Activated CD4-positive, alpha-beta T cell treated with anti-CD3 and anti-CD28 coated beads, Interleukin-2, amount 50 U/mL, for 48 hours (primary cell): ENCODE measurements at regions not wholly inside any gene's neighbourhood (a gene's known extent, or its start where the extent isn't known, plus 50 kb on each side); places are given as distances from the start of the nearest gene placed in this dataset.

Source experiments
- DNase-seq, 2 experiments: peaks; one replicate each; pipeline ENCODE4 v3.0.0-alpha.2; 2020

DNA sequence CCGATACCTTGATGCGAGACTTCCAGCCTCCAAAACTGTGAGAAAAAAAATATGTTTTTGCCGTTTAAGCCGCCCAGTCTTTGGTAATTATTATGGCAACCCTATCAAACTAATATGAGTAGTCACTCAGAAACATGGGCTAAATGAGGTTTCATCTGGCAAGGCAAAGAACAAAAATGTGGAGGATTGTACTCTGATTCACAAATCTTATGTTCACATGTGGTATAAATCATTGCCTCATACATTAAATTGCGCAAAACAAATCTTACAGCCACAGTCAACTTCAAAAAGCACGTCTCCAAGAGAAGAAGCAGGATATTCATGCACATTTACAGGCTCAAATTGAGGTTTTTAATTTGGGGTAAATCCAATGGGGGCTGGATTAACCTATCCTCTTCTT lies 1435.4 kb upstream of the LRRTM1 start:
- no peak for DNase-seq

DNA sequence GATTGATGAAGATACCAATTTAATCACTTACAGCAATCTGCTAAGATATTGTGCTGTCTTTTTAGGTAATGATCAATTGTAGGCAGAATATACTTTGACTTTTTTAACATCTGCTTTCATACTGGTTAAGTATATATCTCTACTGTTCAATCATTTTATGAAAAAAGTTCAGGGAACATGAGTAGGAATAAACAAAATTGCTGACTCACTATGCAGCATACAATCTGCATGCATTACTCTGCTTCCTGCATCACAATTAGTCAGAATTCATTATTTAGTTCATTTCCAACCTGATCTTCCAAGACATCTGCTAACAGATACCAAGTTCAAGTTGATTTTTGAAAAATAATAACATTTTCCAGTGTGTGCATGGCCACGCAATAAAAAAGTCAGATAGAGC lies 1430.4 kb upstream of the LRRTM1 start:
- DNase-seq = no peak

DNA sequence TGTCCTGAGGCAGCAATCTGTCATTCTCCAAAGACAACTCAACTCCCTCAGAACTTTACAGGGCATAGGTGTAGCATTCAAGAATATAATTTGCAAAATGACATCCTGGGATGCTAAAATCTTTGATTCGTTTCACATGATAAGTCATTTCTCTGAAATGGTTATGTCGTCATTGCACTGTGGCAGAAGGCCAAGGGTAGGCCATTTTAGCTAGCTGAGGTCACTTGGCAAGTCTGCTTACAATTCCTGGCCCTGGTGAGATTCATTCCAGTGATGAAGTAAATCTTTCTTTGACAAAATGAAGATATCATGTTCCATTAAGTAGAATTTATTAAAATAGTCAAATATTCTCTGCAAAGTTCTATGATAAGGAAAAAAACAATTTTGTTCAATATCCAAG lies 1410.3 kb upstream of the LRRTM1 start:
- no peak for DNase-seq

DNA sequence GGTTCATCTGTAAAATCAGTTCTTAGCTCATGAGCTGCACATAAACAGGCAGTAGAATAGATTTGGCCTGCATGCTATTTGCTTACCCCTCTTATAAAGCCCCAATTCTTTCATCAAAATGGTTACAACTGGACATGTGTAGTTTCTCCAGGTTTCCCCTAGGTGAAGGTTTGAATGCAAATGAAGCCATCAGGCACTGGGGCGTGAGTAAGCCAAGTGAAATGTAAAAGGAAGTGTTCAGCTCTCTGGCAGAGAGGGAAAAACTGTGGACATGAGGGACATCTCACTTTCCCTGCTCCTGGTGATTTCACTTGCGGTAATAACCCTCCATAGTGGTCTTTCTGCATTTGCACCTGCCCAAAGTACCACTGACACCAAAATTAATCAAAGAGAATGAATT lies 1402.3 kb upstream of the LRRTM1 start:
- DNase-seq = no peak

DNA sequence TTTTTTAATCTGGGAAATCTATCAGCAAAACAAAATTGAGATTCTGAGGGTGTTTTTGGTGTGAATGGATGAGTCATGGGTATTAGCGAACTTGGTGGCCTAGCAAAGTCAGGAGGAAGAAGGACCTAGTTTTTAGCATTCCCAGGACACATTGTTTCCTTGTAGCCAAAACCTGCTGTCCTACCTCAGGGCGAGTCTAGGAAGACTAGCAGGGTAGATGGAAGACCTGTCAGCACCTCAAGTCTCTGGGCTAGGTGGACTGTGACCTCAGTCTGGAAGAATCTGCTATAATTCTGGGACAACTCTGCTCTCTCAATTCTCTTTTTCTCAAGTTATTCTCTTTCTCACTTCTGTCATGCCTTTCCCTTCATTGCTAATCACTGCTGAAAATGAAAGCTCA lies 1399.3 kb upstream of the LRRTM1 start:
- no peak for DNase-seq

DNA sequence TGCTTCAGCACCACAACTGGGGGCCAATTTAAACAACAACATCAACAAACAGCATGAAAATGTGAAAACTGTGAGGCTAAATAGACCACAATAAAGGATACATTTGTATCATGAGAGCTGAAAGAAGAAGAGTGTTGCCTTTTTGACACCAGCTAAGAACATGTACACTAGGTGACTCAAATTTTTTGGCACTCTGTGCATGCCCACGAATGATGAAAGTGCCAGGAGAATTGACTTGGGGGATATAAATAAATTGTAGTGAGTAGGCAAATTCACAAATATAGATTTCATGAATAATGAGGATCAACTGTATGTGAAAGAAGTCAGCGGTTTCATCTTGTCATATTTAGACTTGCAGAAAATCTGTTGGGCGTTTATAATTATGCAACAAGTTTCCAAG lies 1388.0 kb upstream of the LRRTM1 start:
- no peak for DNase-seq

DNA sequence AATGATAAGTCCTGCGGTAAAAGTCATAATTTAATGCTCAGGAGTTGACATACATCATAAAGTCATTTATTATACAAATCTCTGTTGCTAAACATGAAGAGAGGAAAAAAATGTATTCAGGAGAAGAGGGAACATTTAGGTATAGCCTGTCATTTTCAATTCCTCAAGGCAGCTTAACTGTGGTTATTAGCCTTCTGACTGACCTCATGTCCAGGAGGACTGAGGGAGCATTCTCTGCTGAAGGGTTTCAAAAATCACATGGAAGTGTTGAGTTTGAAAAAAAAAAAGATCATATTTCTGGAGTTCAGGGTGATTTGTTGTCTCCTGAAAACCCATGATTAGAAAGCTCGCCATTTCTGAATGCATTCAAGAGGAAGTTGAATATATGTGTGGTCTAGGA lies 1371.1 kb upstream of the LRRTM1 start:
- DNase-seq = no peak

DNA sequence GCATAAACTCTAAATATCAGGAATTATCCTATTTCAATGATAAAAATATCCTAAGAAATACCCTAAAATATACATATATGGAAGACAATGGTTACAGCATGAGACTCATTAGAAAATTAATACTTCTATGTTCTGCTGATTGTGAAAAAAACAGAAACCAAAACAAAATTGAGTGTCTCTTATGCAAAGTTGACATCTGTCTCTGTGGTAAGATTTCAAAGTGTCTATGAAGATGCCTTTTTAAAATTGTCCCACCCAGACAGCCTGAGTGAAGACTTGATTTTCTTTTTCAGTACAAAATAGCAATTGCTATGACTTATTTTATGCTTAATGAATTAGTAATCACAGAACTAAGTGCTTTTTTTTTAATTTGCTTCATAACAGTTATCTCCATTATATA lies 1368.4 kb upstream of the LRRTM1 start:
- DNase-seq = no peak

DNA sequence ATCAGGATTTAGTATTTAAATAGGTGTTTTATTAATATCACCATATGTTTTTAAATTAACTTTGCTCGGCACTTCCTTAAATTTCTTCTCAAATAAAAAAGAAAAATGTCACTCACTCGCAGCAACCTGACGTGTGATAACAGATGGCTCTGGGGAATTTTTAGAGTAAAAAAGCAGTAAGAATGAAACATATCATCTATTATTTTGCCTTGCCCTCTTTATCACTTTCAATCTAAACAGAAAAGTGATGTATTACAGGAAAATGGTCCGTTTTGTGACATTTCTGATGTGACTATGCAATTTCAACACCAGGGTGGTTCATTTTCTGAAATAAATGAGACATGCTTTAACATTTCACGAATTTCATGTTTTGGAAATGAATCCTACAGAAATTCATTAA lies 1368.0 kb upstream of the LRRTM1 start:
- no peak for DNase-seq

DNA sequence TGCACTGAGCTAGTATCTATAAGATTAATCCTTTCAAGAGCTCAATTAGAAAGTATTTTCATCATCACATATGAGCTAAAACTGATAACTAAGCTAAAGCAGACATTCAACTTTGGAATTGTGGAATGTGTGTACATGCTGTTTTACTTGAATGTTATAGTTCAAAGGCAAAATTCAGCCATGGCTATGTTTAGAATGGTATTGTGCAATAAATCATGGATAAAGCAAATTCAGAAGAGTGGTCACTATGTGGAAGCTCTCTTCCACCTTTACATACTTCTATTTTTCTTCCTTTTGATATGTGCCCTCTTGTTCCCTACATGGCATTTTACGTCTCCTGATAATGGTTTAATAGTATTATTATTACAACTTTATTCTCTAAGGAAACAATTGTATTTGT lies 1366.3 kb upstream of the LRRTM1 start:
- no peak for DNase-seq

DNA sequence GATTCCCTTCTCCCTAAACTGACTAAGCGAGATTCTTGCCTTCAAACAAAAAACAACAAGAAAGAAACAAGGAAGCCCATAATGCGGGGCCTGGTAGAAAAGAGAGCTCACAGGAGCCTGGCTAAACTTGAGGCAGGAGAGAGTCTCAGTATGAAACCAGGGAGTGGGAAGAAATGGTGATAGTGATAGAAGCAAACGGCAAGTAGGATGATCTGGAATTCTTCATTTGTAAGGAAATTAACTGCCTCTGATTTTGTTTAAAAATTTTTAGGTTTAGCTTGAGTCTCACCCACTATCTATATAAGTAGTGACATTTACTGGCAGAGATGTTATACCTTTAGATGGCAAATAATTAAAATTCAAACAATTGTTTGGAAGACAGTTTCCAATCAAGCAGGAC lies 1356.5 kb upstream of the LRRTM1 start:
- no peak for DNase-seq

DNA sequence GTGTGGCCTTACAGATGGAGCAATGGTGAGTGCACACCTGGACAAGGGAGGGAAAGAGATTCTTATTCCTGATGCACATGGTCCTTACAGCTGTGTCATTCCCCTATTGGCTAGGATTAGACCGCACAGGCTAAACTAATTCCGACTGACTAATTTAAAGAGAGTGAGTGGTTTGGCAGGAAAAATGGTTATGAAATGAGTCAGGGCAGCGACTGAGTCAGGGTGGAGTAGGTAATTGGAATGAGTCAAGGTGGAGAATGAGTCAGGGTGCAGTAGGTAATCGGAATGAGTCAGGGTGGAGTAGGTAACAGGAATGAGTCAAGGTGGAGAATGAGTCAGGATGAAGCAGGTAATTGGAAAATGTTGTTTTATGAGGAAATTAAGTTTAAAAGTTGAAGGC lies 1353.7 kb upstream of the LRRTM1 start:
- DNase-seq = no peak

DNA sequence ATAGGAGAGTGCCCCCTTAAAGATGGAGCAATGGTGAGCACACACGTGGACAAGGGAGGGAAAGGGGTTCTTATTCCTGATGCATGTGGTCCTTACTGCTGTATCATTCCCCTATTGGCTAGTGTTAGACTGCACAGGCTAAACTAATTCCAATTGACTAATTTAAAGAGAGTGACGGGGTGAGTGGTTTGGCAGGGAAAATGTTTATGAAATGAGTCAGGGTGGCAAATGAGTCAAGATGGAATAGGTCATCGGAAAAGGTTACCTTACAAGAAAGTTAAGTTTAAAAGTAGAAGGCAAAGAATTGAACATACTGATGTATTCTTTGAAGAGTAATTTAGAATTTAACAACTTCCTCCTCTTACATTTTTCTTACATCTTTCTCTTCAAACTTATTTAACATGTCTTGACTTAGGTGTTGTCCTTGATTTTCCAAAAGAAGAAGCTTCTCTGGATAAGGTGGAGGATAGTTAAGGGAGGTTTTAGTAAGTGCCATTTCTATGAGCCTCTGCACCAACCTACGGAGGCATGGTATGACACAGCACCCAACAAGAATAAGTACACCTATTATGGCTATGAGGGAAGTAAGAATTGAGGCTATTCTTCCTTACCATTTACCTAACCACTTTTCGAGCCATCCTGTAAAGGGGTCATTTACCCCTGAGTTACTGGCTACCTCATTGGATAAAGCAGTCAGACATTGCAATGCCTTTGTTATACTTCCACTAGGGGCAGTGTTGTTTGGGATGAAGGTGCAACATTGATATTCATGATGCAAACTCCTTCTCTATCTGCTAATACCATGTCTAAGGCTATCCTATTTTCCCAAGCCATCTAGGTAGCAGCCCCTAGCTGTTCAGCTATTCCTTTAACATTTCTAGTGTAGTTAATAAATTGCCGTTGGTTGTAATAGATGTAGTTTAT lies 1345.8 kb upstream of the LRRTM1 start:
- DNase-seq = no peak

DNA sequence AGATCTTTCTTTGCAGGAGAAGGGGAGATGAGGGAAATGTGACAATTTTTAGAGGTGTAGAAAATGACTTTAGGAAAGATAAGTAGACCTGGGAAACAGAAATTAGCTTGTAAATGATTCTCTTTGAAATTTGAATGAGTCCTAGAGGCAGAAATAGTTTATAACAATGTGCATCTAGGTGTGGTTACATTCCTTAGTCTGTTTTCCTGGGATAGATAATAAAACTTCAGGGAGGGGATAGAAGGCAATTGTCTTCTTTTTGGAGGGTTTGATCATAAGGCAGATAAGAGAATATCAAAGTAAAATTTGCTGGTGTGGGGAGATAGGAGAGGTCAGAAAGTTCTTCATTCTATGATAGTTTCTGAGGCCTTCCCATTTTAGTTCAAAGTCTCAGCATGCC lies 1344.3 kb upstream of the LRRTM1 start:
- DNase-seq = no peak

DNA sequence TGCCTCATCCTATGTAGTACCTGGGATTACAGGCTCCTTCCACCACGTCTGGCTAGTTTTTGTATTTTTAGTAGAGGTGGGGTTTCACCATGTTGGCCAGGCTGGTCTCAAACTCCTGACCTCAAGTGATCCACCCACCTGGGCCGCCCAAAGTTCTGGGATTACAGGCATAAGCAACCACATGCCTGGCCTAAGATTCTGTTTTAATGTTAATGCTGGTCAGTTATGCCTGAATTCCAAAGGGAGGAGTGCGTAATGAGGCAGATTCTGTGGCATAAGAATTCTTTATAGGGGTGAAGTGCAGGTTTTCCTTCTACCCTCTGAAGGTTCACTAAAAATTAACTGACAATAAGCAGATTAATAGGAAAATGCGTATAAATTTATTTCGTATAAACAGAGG lies 1343.8 kb upstream of the LRRTM1 start:
- DNase-seq = no peak

DNA sequence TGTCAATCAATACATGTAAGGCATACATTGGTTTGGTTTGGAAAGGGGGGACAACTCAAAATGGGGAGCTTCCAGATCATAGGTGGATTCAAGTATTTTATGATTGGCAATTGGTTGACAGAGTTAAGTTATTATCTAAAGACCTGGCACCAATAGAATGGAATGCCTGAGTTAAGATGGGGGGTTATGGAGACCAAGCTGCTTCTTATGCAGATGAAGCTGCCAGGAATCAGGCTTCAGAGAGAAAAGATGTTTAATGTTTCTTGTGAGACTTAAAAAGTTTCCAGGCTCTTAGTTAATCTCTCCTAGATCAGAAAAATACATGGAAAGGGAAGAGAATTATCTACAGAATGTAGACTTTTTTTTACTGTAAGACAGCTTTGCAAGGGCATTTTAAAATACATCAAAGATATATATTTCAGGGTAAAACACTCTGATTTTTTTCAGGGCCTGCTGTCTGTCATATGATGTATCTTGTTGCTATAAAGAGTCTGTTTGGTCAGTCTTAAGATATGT lies 1343.2 kb upstream of the LRRTM1 start:
- DNase-seq = no peak

DNA sequence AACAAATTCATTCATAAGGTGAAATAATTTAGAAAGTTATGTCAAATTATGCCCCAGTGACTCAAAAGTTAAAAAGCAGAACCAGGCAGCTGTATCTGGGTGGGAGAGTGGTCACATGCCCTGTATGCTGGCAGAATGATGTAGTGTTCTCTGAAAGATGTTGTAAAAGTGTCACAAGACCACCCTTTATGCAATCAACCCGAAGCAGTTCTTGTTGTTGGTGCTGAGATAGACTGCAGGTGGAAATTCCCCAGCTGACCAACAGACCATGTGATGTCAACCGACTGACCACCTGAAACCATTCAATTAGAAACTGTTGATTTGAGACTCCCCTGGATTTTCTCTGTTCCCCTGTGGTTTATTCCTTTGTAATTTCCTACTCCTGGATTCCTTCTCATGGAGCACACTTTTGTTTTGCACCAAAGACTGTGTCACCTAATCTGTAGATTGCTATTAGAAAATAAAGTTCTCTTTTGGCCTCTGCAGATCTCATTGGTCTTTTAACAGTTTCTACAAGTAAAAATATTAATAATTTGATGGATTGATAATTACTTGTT lies 1341.3 kb upstream of the LRRTM1 start:
- DNase-seq = no peak

DNA sequence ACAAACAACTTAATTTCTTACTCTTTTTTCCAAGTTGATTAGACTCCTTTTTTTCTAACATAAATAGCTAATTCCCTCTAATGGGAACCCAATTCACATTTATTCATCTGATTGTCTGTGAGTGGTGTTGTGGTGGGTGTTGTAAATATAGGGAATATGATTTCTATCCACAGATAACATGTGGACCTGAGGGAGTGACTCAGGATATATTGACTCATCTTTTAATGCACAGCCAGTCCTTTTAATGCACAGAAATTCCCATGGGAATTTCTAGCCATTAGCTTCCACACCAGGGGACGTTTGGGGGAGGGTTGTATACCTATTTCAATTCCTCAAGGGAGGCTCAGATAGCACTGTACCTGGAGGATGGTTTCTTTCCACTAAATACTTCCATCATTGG lies 1339.6 kb upstream of the LRRTM1 start:
- no peak for DNase-seq

DNA sequence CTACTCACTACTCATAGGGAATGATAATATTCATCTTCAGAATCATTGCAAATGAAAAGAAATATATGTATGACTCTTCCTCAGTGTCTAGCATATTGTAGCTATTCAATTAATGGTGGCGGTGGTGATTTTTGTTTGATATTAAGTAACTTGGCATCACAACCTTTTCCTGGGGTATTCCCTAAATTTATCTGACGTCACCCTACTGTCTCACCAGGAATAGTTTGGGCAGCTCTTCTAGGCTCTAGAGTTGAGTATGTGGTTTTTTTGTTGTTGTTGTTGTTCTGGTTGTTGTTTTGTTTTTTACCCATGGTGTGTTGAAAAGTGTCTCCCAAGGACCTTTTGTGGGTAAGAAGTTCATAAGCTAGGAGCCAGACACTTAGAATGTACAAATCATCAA lies 1320.3 kb upstream of the LRRTM1 start:
- DNase-seq = no peak

DNA sequence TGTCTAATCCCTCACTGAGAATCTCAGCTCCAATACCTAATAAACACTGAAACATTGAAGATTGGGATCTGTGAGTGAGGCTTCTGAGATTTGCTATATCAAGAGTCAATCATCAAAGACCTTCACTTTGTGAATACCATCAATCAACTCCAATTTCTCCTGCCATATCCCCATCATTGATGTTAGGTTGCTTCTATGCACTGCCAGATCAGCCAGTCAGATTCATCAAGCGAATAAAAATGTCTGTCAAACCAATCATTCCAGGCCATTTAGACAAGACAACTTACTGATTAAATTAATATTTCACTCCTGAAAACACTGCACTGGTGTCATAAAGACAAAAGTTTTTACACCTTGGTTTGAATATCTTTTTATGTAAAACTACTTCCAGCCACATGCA lies 1295.5 kb upstream of the LRRTM1 start:
- no peak for DNase-seq

DNA sequence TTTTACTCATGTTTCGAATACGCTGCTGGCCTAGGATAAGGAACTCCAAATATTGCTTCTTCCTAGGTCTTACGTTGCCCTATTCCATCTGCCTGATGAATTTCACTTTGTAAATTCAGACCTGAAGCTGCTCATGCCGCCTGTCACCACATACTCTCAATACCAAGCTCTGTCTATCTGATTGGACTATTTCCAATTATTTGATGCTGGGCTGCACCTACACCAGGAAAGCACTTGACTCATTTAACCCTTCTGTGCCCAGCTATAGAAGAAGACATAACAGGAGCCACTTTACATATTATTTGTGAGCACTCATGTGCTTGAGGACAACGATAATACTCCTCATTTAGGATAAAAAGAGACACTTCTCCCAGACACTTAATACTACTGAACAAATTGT lies 1293.9 kb upstream of the LRRTM1 start:
- DNase-seq = no peak

DNA sequence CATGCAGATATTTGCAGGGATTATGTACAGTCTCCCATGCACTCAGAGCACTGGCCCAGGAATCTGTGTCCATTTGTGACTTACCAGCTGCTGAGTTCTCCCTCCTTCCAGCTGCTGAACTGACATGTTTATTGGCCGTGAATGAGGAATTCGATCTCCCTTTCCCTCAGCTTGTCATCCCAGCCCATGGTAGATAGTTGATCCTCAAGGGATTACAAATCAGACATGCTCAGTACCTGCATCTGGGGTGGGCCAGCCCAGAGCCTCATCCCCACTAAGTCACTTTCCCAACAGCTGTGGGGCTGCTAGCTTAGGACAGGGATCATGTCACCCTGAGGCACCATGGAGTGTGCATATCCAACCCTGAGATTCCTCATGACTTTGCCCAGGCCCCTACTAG lies 1284.9 kb upstream of the LRRTM1 start:
- DNase-seq = no peak

DNA sequence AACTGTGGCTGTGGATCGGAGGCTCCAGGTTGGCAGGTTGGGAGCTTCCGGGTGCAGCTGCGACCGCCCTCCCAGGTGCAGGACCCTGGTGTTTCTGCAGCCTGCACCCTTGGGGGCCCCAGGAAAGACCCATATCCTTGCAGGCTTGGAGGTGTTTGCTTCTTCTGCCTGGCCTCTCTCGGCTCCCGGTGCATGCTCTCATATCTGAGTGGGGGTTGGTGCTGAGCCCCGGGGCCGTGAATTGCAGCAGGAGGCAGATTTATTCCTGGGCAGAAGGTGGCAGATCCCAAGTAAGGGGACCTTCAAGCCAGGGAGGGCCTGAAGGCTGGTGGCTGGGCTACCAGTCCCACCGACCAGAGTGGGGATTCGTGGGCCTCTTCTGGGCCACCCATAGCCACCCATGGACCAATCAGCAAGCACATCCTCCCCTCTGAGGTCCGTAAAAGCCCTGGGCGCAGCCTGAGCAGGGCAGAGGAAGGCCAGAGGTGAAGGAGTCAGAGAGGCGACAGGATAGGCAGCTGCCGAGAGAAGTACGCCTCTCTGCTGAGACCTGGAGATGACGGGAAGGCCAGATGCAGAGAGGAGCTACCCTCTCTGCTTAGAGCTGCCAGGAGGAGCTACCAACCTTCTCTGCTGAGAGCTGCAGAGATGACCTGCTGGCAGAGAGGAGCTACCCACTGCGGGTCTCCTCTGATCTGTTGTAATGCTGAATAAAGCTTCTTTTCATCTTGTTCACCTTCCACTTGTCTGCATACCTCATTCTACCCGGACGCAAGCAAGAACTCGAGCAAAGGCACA lies 1279.0 kb upstream of the LRRTM1 start:
- no peak for DNase-seq

DNA sequence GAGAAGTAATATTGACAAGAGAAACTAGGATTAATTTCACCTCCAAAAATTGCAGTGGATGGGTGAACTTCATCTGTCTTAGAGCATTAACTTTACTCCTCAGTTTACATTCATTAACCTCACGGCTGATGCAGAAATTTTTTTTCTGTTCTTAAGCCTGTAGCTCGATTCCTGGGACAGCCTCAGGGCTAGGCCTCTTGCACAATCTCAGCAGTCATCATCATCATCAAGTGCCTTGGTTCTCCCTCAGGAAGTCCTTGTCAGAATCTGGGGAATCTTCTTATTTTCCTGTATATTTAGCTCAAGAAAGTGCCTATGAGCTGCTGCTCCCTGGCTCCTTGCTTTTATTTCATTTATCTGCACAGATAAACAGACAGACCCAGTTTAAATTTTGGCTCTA lies 1272.2 kb upstream of the LRRTM1 start:
- DNase-seq = no peak
